ENCODE measurements at regions not wholly inside any gene's neighbourhood (a gene's known extent, or its start where the extent isn't known, plus 50 kb on each side); places are given as distances from the start of the nearest gene placed in this dataset.
"Not testable (repeated sequence)": the region's sequence is repeated elsewhere in the genome, so short reads cannot be mapped to it uniquely, and the experiment has no call there.

DNA sequence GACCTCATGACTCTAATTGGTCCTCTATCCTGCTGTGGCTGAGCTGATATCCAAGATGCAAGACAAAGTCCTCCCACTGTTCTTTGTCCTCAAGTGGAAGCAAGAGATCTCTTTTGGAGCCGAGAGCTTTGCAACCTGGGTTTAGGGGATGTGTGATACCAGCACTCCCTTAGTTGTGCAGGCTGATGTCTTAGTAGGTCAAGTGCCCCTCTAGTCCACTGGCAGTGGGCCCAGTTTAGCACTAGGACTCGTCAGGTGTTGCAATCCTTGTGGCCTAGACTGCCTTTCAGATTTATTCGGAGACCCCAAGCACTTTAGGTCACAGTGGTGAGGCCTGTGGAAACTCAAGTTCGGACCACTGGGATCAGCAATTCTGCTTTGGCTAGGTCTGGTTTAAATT is 64.0 kb downstream of the GPRASP3 start:
- no peak for DNase-seq

DNA sequence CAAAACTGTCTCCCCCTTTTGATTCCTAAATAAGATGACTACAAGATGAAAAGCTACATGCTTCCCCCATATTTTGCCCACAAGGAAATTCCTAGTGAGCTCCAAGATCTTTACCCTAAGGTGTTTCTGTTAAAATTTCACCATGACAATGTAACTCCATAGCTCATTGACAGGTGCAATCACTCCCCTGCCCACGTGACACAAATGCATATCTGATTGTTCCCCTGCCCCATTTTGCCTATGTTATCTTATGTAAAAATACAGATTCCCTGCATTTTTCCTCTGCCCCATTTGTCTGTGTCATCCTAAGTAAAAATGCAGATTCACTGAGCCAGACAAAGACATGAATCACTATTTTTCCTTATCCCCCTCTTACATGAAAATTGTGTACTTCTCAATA is 66.7 kb downstream of the GPRASP3 start:
- DNase-seq = no peak

DNA sequence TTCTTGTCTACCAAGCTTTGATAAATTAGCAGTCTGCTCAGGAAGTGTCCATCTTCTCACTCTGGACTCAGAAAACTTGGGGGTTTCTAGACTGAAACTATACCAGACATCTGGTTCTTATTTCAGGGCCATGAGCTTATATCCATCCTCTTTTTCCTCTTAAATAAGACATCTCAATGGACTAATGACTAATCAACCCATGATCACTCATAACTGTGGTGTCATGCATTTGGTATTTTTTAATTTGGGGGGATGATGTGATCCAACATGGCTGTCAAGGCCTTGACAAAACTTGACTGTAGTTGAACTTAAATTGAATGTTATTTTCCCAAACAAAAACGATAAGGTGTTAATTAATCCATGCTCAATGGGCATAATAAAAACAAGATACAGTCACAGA is 87.8 kb downstream of the GPRASP3 start:
- no peak for DNase-seq

DNA sequence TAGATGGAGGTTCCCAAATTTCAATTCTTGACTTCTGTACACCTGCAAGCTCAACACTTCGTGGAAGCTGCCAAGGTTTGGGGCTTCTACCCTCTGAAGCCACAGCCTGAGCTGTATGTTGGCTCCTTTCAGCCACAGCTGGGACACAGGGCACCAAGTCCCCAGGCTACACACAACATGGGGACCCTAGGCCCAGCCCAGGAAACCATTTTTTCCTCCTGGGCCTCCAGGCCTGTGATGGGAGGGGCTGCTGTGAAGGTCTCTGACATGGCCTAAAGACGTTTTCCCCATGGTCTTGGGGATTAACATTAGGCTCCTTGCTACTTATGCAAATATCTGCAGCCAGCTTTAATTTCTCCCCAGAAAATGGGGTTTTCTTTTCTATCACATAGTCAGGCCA is 97.7 kb downstream of the GPRASP3 start:
- DNase-seq = not testable (repeated sequence)

DNA sequence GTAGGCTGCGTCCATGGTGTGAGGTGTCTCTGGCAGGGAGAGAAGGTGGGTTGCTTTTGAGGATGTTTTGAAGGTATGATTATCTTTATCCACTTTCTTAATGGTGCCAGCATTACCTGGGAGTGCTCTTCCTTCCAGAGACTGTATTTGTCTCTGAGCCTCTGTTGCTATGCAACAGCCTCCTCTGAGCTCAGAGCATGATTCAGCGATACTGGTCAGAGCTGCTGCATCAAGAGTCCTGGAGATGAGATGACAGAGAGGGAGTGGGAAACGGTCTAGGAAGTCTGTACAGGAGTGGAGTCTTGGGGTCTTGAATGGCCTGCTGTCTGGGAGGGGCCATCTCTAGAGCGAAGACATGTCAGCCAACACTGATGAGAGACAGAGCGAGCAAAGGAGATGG is 104.4 kb upstream of the RAB40AL start:
- DNase-seq = peak in 2 of 14 donors; percentile 0

DNA sequence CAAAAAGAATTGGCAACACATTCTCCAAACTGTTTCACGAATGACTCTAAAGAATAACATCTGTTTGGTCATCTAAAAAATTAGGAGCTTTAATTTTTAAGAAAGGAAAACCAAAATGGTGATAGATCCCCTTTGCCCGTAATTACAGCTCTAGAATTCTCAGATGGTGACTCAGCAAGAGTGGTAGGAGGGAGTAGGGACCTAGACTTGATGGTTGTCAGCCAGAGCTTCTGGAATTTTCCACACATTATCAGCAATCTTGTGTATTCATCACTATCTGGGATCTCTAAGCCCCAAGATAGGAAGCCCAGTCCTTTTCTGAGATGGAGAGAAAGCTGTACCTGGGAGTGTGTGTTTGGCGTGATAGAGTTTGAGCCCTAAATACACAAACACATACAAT is 103.9 kb upstream of the RAB40AL start:
- DNase-seq = no peak

DNA sequence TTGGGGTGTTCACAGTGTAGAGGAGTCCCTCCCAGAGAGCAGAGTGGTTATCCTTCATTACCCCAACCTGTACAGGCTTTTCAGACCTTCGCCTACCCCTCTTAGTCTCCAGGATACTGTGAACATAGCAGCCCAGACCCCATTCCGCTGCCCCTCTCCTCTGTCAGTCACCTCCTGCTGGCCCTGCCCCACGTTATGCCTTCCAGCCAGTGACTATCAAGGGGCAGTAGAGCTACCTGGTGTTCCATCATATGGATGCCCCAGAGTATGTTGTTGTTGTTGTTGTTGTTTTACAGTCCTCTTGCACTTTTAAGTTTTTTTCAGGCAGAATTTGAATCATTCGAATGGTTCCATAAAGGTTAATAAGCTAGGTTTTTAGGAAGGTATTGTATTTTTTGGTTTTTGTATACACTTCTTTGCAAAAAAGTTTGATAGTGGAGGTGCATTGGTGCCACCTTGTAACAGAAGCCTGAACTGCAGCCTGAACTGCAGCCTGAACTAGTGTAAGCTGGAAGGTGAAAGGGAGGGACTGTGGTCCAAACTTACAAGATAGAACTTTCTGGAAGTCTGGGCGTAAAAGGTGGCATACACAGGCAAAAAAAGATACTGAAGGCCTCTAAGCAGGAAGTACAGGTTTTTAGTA is 101.4 kb upstream of the RAB40AL start:
- DNase-seq = no peak

DNA sequence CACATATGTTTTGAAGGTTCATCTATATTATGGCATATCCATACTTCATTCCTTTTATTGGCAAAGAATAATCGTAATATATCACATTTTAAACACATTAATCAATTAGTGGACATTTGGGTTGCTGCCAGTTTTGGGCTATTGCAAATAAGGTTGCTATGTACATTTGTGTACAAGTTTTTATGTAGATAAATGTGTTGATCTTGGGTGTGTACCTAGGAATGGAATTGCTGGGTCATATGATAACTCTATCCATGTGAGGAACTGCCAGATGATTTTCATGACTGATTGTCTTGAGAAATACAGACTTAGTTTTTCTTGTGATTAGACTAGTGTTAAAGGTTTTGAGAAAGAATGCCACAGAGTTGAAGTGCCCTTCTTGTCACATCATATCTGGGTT is 99.2 kb upstream of the RAB40AL start:
- no peak for DNase-seq

DNA sequence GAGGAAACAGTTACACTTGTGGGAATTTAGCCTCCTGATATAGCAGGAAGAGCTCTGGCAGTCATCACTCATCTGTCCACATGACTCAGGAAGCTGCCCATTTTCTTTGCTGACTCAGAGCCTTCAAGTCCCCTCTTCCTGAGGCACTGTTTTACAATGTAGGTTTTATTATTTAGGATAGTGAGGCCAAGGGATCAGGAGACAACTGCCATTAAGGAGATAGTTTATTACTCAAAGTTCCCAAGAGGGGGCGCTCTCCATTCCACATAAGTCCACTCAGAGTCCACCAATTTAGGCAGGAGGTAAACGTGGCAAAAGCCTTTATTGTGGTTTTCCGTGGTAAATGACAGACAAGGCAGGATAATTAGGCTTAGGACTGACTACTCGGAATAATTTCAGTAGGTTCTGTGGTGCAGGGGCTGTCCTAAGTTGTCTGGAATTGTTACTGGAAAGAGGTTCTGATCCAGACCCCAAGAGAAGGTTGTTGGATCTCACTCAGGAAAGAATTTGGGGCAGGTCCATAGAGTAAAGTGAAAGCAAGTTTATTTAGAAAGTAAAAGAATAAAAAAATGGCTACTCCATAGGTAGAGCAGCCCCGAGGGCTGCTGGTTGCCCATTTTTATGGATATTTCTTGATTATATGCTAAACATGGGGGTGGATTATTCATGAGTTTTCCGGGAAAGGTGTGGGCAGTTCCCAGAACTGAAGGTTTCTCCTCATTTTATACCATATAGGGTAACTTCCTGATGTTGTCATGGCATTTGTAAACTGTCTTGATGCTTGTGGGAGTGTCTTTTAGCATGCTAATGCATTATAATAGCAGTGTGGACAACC is 96.0 kb upstream of the RAB40AL start:
- DNase-seq = no peak

DNA sequence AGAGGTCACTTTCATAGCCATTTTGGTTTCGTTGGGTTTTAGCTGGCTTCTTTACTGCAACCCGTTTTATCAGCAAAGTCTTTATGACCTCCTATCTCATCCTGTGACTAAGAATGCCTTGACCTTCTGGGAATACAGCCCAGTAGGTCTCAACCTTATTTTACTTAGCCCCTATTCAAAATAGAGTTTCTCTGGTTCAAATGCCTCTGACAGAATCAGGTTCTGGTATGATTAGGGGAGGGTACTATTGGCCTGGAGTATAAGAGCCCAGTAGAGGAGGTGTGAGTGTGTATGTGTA is 95.4 kb upstream of the RAB40AL start:
- DNase-seq = no peak

DNA sequence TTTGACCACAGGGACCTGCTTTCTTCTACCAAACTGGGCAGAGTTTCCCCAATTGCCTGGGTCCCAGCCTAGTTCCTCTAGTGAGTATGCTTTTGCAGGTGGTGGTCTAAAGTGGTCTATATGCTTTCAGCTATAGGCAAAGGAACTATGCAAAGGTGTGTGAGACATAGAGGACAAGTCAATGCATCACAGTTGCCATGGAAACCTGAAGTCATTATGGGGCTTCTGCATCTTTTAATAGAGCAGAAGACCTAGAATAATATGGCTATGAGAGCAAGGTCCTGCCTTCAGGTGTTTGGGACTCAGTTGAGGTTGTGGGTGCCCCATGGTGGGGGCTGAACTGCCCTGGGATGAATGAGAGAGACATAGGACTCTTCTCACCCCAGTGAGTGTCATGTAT is 92.1 kb upstream of the RAB40AL start:
- no peak for DNase-seq

DNA sequence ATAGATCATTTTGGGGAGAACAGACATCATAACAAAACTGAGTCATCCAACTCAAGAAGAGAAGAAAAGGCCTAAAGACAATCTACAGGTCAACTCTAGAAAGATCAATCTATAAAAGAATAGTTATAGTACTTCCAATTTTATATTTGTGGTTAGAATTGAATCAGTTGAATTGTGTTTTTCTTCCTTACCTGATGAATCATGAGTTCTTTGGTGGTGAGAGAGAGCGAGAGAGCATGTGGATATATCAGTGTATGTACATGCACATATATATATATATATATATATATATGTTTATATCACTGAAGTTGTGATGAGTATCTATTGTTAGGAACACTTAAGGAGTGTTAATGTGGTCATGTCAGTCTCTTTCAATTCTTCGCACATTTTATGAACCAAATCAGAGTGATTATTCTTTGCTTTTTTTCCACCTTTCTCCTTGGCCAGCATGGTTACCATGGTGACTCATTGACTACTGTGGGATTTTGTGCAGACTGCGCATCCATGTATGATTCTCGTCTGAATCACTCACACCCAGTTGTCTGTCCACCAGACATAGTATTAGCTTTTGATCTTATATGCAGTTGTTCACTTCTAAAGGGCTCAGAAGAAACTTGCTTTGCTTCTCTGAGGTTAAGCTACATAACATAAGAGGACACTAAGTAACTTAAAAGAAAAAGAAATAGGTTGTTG is 90.4 kb upstream of the RAB40AL start:
- no peak for DNase-seq

DNA sequence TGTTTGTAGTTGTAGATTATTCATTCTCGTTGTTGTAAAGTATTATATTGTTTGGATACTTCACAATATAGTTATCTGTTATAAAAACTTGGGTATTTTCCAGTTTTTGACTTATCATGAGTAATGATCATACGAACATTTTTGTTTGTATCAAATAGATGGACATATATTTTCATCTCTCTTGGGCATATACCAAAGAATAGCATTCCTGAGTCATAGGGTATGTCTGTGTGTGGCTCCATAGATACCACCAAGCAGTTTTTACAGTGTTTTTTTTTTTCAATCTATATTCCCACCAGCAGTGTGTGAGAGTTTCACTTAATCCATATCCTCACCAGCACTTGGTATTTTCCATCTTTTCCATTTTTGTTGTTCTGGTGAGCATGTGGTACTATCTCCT is 89.7 kb upstream of the RAB40AL start:
- no peak for DNase-seq

DNA sequence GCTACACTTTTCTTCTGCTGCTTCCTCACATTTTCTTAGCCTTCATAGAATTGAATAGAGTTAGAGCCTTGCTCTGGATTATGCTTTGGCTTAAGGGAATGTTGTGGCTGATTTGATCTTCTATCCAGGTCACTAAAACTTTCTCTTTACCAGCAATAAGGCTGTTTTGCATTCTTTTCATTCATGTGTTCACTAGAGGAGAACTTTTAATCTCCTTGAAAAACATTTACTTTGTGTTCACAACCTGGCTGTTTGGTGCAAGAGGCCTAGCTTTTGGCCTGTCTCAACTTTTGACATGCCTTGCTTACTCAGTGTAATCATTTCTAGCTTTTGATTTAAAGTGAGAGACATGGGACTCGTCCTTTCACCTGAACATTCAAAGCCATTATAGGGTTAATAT is 87.7 kb upstream of the RAB40AL start:
- no peak for DNase-seq

DNA sequence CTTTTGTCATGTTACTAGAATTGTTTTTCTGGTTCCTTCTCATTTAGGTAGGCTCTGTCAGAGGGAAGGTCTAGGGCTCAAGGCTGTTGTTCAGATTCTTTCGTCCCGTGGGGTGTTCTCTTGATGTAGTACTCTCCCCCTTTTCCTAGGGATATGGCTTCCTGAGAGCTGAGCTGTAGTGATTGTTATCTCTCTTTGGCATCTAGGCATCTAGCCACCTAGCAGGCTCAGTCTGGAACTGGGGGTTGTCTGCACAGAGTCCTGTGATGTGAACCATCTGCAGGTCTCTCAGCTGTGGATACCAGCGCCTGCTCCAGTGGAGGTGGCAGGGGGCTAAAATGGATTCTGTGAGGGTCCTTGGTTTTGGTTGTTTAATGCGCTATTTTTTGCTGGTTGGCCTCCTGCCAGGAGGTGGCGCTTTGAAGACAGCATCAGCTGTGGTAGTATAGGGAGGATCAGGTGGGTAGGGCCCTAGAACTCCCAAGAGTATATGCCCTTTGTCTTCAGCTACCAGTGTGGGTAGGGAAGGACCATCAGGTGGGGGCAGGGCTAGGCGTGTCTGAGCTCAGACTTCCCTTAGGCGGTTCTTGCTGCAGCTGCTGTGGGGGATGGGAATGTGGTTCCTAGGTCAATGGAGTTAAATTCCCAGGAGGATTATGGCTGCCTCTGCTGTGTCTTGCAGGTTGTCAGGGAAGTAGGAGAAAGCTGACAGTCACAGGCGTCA is 78.1 kb upstream of the RAB40AL start:
- not testable (repeated sequence) for DNase-seq

DNA sequence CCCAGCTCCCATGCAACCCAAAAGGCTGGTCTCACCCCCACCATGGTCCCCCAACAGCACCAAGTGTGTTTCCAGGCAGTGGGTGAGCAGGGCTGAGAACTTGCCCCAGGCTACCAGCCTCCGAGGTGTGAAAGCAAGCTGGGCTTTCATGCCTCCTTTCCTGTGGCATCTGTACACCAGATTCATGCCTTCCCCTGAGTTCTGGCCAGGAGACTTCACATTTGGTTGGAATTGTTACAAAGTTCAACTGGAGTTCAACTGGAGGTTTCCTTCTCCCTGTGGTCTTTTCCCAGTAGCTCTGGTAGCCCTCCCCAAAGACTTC is 77.6 kb upstream of the RAB40AL start:
- DNase-seq = no peak

DNA sequence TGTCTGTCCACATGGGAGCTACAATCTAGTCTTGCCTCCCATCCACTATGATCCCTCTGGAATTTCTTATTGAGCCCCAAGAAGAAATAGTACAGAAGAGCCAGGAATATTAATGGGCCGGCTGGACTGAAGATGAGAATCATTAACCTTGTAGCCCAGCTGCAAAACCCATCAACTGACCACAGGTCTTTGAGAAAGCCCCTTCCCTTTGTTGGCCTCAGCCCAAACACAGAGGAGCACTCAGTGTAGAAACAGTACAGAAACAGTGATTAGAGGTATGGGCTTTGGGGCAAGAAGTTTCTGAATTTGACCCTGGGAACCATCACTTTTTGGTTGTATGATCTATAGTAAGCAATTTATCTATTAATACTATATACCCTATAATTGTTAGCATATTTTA is 76.8 kb upstream of the RAB40AL start:
- no peak for DNase-seq

DNA sequence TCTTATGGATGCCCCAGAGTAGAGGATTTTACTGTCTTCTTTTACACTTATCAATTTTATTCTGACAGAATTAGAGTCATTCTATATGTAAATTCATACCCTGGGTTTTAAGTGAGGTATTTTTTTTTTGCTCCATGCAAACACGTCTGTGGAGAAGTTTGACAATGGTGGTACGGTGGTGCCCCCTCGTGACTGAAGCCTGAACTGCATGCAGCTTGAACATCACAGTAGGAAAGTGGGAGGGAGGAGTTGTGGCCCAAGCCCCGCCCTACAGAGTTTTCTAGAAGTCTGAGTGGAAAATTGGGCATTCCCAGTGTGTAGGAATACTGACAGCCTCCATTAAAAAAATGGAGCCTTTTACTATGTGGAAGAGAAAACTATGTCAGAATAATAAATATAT is 73.3 kb upstream of the RAB40AL start:
- peak in 13 of 14 donors; percentile 0 to 71 (median 51) for DNase-seq

DNA sequence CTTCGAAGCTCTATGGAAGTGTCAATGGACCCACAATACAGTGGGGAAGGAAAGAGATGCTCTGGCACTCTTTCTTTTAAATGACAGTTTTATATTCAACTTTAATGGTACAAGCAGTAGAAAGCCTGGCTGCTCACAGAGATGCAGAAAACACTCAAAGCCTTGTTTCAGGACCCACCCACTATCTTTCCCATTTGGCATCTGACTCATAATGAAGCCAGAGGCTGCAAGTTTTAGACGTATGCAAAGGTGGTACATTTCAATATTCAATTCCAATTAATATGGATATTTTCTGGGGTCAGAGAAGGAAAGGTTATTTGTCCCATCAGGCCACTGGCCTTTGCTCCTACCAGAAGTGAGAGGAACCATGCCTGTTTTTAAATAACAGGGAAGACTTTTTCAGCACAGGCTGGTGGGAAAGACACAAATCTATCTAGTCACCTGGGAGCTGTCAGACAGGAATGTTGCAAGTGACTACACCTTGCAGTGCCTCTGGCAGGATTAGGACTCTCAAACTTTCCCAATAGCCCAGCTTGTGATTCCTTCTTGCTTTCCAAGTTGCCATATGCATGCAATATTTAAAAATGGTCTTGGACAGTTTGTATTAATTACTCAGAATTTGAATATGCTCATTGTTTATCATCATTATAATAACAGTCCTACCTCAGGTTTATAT is 70.0 kb upstream of the RAB40AL start:
- DNase-seq = no peak

DNA sequence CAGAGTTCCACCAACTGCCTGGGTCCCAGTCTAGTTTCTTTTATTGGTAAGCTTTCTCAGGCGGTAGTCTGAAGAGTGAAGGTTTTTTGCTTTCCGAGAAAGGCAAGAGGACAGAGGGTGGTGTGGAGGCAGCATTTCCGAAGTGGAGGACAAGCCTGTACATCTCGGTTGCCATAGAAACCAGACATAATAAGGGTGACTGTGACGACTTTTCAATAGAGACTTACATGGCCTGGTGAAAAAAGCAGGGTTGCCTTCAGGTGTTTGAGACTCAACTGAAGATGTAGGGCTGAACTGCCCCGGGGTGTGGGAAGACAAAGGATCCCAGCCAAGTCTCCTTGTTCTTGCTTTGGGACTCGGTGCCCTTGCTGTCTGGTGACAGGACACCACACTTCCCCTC is 53.6 kb upstream of the RAB40AL start:
- no peak for DNase-seq
